Stimulated activated CD8-positive, alpha-beta memory T cell treated with anti-CD3 and anti-CD28 coated beads, Interleukin-12 subunit alpha, Interleukin-12 subunit beta, amount 100 ng/mL, for 24 hours (primary cell): ENCODE measurements at regions not wholly inside any gene's neighbourhood (a gene's known extent, or its start where the extent isn't known, plus 50 kb on each side); places are given as distances from the start of the nearest gene placed in this dataset.
"Not testable (repeated sequence)": the region's sequence is repeated elsewhere in the genome, so short reads cannot be mapped to it uniquely, and the experiment has no call there.

Source experiments
- DNase-seq: peaks from one replicate; pipeline ENCODE4 v3.0.0-alpha.2; 2020; ENCODE audit errors: extremely low read depth

GRCh38 chr7:82624965-82625364 lies 181.4 kb upstream of the CACNA2D1 start:
- no peak for DNase-seq

DNA sequence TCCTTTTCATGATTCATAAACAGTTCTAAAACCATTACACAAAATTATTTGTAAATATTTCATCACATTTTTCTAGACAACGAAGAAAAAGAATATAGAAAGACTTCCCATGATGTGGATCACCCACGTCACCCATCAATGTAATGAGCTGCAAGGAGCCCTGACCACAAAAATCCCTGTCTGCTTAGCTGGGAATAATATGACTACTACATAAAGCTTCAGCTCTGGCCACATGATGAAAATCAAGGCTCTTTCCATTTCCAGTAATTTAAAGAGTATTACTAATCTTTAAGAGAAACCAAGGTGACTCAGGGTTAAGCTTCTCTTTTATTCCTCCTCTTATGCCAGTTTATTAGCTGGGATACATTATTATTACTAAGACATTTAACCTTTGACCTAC lies 180.8 kb upstream of the CACNA2D1 start:
- DNase-seq = no peak

DNA sequence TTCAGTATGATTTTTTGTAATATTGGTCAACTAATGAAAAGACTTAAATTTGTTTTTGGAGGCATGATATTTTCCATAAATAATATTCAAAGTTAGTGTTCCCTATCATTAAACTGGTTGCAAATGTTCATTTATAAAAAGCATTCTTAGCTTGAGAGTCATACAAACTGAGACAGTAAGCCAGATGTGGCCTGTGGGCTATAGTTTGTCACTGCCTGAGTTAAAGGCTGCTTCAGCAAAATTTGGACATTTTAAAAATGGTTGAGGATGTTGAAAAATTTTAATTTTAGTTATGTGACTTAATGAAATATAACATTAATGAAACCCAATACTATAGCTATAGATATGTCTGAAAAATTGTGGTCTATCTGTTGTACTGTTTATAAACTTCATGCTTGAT lies 180.2 kb upstream of the CACNA2D1 start:
- DNase-seq = no peak

GRCh38 chr7:82617156-82617555 lies 173.6 kb upstream of the CACNA2D1 start:
- DNase-seq = no peak

DNA sequence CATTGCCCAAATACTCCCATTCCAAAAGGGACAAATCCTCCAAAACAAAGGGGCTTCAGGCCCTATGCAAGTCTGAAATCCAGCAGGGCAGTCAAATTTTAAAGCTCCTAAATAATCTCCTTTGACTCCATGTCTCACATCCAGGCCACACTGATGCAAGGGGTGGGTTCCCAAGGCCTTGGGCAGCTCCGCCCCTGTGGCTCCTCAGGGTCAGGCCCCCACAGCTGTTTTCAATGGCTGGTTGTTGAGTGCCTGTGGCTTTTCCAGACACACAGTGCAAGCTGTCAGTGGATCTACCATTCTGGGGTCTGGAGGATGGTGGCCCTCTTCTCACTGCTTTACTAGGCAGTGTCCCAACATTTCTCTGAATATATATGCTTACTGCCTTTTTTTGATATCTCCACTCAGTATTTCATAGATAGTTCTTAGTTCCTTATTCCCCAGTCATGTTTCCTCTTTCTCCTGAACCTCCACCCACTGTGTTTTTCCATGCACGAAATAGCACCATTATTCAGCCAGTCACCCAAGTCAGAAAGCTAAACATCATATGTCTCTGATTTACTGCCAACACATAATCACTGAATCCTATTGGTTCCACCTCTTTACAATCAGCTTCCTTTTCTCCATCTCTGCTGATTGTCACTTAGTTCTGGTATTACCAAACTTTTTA lies 172.6 kb upstream of the CACNA2D1 start:
- DNase-seq = no peak

- DNase-seq = no peak
These were observed 171.9 kb upstream of the CACNA2D1 start for GRCh38 chr7:82615527-82615926.

DNA sequence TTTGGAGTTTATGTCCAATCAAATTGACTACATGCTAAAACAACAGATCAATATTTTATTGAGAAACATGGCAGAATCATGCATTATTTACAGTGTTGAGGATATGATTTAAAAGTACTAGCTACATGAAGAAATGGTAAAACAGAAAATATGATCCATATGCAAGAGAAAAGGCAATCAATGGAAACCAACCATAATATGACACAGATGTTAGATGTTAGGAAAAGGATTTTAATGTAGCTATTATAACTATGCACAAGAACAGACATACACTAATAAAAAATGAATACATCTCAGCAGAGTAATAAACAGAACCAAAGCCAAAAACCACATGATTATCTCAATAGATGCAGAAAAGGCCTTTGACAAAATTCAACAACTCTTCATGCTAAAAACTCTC lies 166.2 kb upstream of the CACNA2D1 start:
- DNase-seq = no peak

DNA sequence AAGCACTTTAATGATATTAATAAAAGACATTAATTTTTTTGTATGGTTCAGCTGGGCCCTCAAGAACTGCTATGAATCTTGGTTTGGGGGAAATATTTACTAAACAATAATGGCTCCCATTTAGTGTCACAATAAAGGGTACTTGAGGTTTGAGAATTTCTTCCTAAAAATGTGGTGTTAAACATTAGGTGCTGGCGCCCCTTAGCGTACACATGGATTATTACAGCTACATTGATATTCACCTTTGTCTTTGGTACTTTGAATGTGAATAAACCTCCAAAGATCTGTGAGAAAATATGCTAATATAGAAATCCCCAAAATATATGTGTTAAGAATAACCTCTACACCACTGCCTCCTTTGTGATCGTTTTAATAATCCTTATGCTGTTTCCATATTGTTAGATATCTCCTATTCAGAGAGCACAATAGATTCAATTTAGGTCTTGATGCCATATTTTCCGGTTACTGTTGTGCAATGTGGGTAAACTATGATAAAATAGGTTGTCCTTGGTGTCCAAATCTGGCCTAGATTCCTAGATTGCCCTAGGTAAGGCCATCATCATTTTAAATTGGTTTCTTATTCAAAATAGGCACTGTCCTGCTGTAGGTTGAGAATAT lies 161.8 kb upstream of the CACNA2D1 start:
- DNase-seq = no peak

- DNase-seq = no peak
These were observed 158.5 kb upstream of the CACNA2D1 start for GRCh38 chr7:82602066-82602465.

- DNase-seq = no peak
These were observed 157.0 kb upstream of the CACNA2D1 start for GRCh38 chr7:82600531-82600930.

- DNase-seq = no peak
These were observed 156.3 kb upstream of the CACNA2D1 start for GRCh38 chr7:82599895-82600294.

DNA sequence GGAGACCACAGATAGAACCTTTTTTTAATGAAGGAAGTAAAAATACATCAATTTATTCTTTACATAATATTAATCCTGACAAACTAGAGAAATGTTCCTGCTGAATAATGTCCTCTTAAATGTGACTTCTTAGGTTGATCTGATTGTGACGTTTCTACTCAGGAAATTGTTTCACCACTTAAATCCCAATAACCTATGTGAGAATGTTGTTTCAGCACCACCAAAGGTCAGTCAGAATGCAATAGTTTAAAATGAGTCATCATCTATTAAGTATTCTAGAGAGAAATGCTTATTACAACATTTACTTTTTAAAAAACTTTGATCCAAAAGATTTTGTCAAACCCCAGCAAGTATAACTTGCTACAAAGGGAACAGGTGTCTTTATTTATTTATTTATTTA lies 155.4 kb upstream of the CACNA2D1 start:
- DNase-seq = no peak

DNA sequence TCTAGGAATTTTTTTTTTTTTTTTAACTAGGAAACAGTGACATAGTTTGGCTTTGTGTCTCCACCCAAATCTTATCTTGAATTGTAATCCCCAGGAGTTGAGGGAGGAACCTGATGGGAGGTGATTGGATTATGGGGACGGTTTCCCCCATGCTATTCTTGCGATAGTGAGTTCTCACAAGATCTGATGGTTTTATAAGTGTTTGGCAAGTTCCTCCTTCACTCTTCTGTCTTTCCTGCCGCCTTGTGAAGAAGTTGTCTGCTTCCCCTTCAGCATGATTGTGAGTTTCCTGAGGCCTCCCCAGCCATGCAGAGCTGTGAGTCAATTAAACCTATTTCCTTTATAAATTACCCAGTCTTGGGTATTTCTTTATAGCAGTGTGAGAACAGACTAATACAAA lies 152.2 kb upstream of the CACNA2D1 start:
- DNase-seq = not testable (repeated sequence)

GRCh38 chr7:82595176-82595575 lies 151.6 kb upstream of the CACNA2D1 start:
- no peak for DNase-seq

- no peak for DNase-seq
These were observed 151.1 kb upstream of the CACNA2D1 start for GRCh38 chr7:82594665-82595064.

DNA sequence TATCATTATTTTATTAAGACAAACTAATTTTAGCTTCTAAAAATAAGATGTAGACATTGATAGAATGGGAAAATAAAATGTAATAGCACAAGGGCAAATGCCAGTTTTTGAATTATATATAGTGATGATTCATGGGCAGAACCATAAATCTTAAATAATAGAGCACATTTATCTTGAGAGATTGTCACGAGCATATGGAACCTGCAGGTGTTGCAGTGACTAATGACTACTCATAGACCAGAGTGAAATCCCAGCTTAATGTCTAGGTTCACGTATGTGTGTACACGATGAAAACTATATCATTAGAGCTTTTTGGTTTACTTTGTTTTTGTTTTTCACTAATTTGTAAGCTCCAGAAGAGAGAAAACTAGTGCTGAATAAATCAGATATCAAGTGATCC lies 150.2 kb upstream of the CACNA2D1 start:
- DNase-seq = no peak

GRCh38 chr7:82592416-82592815 lies 148.8 kb upstream of the CACNA2D1 start:
- DNase-seq = no peak

- DNase-seq = no peak
These were observed 135.5 kb upstream of the CACNA2D1 start for GRCh38 chr7:82579047-82579446.

- no peak for DNase-seq
These were observed 134.9 kb upstream of the CACNA2D1 start for GRCh38 chr7:82578430-82578829.

DNA sequence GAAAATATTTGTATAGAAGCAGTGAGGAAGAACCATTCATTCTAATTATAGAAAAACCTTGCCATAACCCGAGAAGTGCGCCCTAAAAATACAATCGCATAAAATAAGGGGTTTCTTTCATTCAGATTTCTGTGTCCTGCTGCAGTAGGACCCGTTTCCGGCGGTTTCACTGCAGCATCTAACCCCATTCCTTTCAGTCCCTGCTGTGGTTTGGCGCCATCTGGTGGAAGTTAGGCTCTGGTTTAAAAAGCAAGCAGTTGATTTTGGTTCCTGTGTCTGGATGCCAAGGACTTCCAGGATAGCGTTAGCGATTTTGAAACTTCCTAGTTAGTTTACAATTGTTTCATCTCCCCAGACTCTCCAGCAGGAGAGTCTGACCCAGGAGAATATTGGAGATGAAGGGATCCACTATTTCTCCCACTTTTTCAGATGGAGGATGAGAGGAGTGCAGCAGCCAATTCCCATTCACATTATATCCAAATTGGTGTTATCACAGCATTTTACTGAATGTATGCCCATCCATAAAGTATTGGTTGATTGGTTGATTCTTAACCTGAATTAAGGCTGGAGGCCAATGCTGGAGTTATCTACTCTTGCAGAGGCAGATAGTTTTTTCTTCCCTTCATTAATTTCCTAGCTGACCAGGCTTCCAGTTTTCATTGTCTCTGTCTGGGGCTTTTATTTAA lies 128.8 kb upstream of the CACNA2D1 start:
- peak; percentile 12 for DNase-seq

GRCh38 chr7:82571047-82571446 lies 127.5 kb upstream of the CACNA2D1 start:
- DNase-seq = not testable (repeated sequence)

- DNase-seq = no peak
These were observed 124.3 kb upstream of the CACNA2D1 start for GRCh38 chr7:82567841-82568240.

GRCh38 chr7:82567356-82567755 lies 123.8 kb upstream of the CACNA2D1 start:
- no peak for DNase-seq
